H9 (cell line): ENCODE measurements at regions not wholly inside any gene's neighbourhood (a gene's known extent, or its start where the extent isn't known, plus 50 kb on each side); places are given as distances from the start of the nearest gene placed in this dataset.

ENCODE experiments used
- DNase-seq: peaks from one replicate; pipeline ENCODE4 v3.0.0-alpha.2; 2017
- H2AFZ ChIP-seq: one replicate; pipeline ENCODE4 v1.6.1; 2013; ENCODE audit warnings: mild to moderate bottlenecking, low read length, control low read depth, moderate library complexity
- H2AK5ac ChIP-seq: 2 replicates; pipeline ENCODE4 v1.6.1; 2013; ENCODE audit warnings: low read length, control low read depth, mixed read lengths; ENCODE audit not compliant: insufficient read length
- H2BK120ac ChIP-seq: one replicate; pipeline ENCODE4 v1.6.1; 2013; ENCODE audit warnings: low read depth, mild to moderate bottlenecking, low read length, control low read depth, inconsistent platforms; ENCODE audit not compliant: poor library complexity, severe bottlenecking
- H2BK12ac ChIP-seq: 2 replicates; pipeline ENCODE4 v1.6.1; 2013; ENCODE audit warnings: low read length, control low read depth, mixed read lengths, low read depth; ENCODE audit not compliant: insufficient read length
- H2BK15ac ChIP-seq: 2 replicates; pipeline ENCODE4 v1.6.1; 2013; ENCODE audit warnings: low read depth, low read length, control low read depth
- H2BK20ac ChIP-seq: one replicate; pipeline ENCODE4 v1.6.1; 2013; ENCODE audit warnings: low read depth, mild to moderate bottlenecking, low read length, control low read depth, inconsistent platforms; ENCODE audit not compliant: poor library complexity, severe bottlenecking
- H2BK5ac ChIP-seq: 2 replicates; pipeline ENCODE4 v1.6.1; 2013; ENCODE audit warnings: low read length, control low read depth, mixed read lengths; ENCODE audit not compliant: insufficient read length
- H3K14ac ChIP-seq: 2 replicates; pipeline ENCODE4 v1.6.1; 2013; ENCODE audit warnings: low read length, control low read depth; ENCODE audit not compliant: insufficient read depth
- H3K18ac ChIP-seq: 2 replicates; pipeline ENCODE4 v1.6.1; 2013; ENCODE audit warnings: low read depth, mild to moderate bottlenecking, mixed read lengths, low read length, control low read depth; ENCODE audit not compliant: insufficient read length
- H3K23ac ChIP-seq: 2 replicates; pipeline ENCODE4 v1.6.1; 2013; ENCODE audit warnings: low read length, control low read depth, mixed read lengths, low read depth; ENCODE audit not compliant: insufficient read length
- H3K23me2 ChIP-seq: 2 replicates; pipeline ENCODE4 v1.6.1; 2013; ENCODE audit warnings: low read depth, mild to moderate bottlenecking, mixed read lengths, low read length, control low read depth; ENCODE audit not compliant: insufficient read length, poor library complexity, severe bottlenecking
- H3K27ac ChIP-seq: 2 replicates; pipeline ENCODE4 v1.5.1; 2013; ENCODE audit warnings: low read length, control low read depth, mixed read lengths, low read depth; ENCODE audit not compliant: insufficient read length
- H3K27me3 ChIP-seq: 2 replicates; pipeline ENCODE4 v1.6.1; 2013; ENCODE audit warnings: low read length, control low read depth, inconsistent platforms; ENCODE audit not compliant: insufficient read depth
- H3K4ac ChIP-seq: 2 replicates; pipeline ENCODE4 v1.6.1; 2013; ENCODE audit warnings: low read depth, mild to moderate bottlenecking, control low read depth, inconsistent platforms, low read length, moderate library complexity
- H3K4me1 ChIP-seq: 2 replicates; pipeline ENCODE4 v1.6.1; 2013; ENCODE audit warnings: low read length, control low read depth, inconsistent platforms; ENCODE audit not compliant: insufficient read depth
- H3K4me2 ChIP-seq: 2 replicates; pipeline ENCODE4 v1.6.1; 2013; ENCODE audit warnings: low read length, control low read depth, mixed read lengths; ENCODE audit not compliant: insufficient read length, insufficient read depth
- H3K56ac ChIP-seq: 2 replicates; pipeline ENCODE4 v1.6.1; 2013; ENCODE audit warnings: low read depth, mild to moderate bottlenecking, mixed read lengths, low read length, control low read depth; ENCODE audit not compliant: insufficient read length
- H3K79me1 ChIP-seq: 2 replicates; pipeline ENCODE4 v1.6.1; 2013; ENCODE audit warnings: low read depth, mild to moderate bottlenecking, moderate library complexity, low read length, control low read depth, inconsistent platforms; ENCODE audit not compliant: insufficient read depth, poor library complexity, severe bottlenecking
- H3K79me2 ChIP-seq: 2 replicates; pipeline ENCODE4 v1.6.1; 2013; ENCODE audit warnings: low read length, control low read depth, inconsistent platforms; ENCODE audit not compliant: insufficient read depth
- H3K9ac ChIP-seq: 2 replicates; pipeline ENCODE4 v1.6.1; 2013; ENCODE audit warnings: low read length, control low read depth, mixed read lengths; ENCODE audit not compliant: insufficient read length; ENCODE audit errors: extremely low read depth
- H3K9me3 ChIP-seq: one replicate; pipeline ENCODE4 v1.6.1; 2013; ENCODE audit warnings: low read depth, low read length, inconsistent platforms; ENCODE audit not compliant: control insufficient read depth
- H3T11ph ChIP-seq: one replicate; pipeline ENCODE4 v1.6.1; 2013; ENCODE audit warnings: mild to moderate bottlenecking, low read length, control low read depth, inconsistent platforms
- H4K20me1 ChIP-seq: one replicate; pipeline ENCODE4 v1.6.1; 2013; ENCODE audit not compliant: control insufficient read depth, insufficient read length, insufficient read depth
- H4K5ac ChIP-seq: 2 replicates; pipeline ENCODE4 v1.6.1; 2013; ENCODE audit warnings: low read depth, mild to moderate bottlenecking, mixed read lengths, low read length, control low read depth; ENCODE audit not compliant: insufficient read length
- H4K8ac ChIP-seq: replicated peaks from 2 replicates; pipeline ENCODE4 v1.6.1; 2013; ENCODE audit warnings: low read length, control low read depth, mixed read lengths, low read depth; ENCODE audit not compliant: insufficient read length
- H4K91ac ChIP-seq: 2 replicates; pipeline ENCODE4 v1.6.1; 2013; ENCODE audit warnings: low read depth, mild to moderate bottlenecking, moderate library complexity, mixed read lengths, low read length, control low read depth; ENCODE audit not compliant: insufficient read length
- H3K27ac Mint-ChIP-seq, 3 experiments: 2 replicates in 2 of 3; 3 replicates in 1 of 3; pipeline ENCODE4 v1.8.0; 2020 to 2021; ENCODE audit warnings: mixed read lengths in 3 of 3, mild to moderate bottlenecking in 1 of 3, moderate library complexity in 1 of 3
- H3K27me3 Mint-ChIP-seq: 2 replicates; pipeline ENCODE4 v1.8.0; 2021; ENCODE audit warnings: low read depth, mild to moderate bottlenecking, moderate library complexity, mixed read lengths
- H3K36me3 Mint-ChIP-seq, 3 experiments: 2 replicates in 2 of 3; 3 replicates in 1 of 3; pipeline ENCODE4 v1.8.0; 2020 to 2021; ENCODE audit warnings: low read depth in 3 of 3, mixed read lengths in 3 of 3; ENCODE audit not compliant: insufficient read depth in 1 of 3
- H3K4me1 Mint-ChIP-seq, 2 experiments: 2 replicates each; pipeline ENCODE4 v1.8.0; 2020; ENCODE audit warnings: mixed read lengths in 2 of 2
- H3K4me3 Mint-ChIP-seq, 2 experiments: 2 replicates in 1 of 2; 3 replicates in 1 of 2; pipeline ENCODE4 v1.8.0; 2020 to 2021; ENCODE audit warnings: mild to moderate bottlenecking in 2 of 2, mixed read lengths in 2 of 2, moderate library complexity in 1 of 2
- H3K9me3 Mint-ChIP-seq, 2 experiments: 2 replicates in 1 of 2; 3 replicates in 1 of 2; pipeline ENCODE4 v1.8.0; 2020; ENCODE audit warnings: mild to moderate bottlenecking in 2 of 2, mixed read lengths in 2 of 2, moderate library complexity in 1 of 2
- CTCF ChIP-seq: fragments of 200-600 bp; sonication (generic); conservative IDR thresholded peaks from 3 replicates; pipeline ENCODE4 v1.8.0; 2021; ENCODE audit warnings: antibody characterized with exemption, mild to moderate bottlenecking
- WGBS: extraction: QIAGEN DNeasy Blood & Tissue Kit; methylation state at CpG from one replicate; pipeline ENCODE4 v1.1.7; 2013; ENCODE audit warnings: missing lambda C conversion rate, low lambda C conversion rate, mixed read lengths; ENCODE audit not compliant: insufficient read length; ENCODE audit errors: extremely low coverage; 5-methylcytosine and 5-hydroxymethylcytosine counted together

- Histone ChIP-seq H4K91ac (no peak overlapping the region), H3K9ac (no peak overlapping the region), H2BK12ac (no peak overlapping the region), H3K14ac (no peak overlapping the region), H4K8ac (no peak overlapping the region), H3K4me2 (no peak overlapping the region), H3K56ac (no peak overlapping the region), H2BK20ac (no peak overlapping the region), H2BK5ac (no peak overlapping the region), H3K27ac (no peak overlapping the region), H3K18ac (no peak overlapping the region), H3K4me1 (no peaks in the 10 kb centered on the region), H3K27me3 (no peaks in the 10 kb centered on the region), H2AK5ac (no peak overlapping the region), H4K5ac (no peak overlapping the region), H3K79me1 (no peaks in the 10 kb centered on the region), H2BK15ac (no peak overlapping the region), H3K23ac (no peak overlapping the region), H3T11ph (no peak overlapping the region), H2AFZ (no peak overlapping the region), H3K79me2 (no peaks in the 10 kb centered on the region), H2BK120ac (no peak overlapping the region), H4K20me1 (no peaks in the 10 kb centered on the region), H3K9me3 (no peaks in the 10 kb centered on the region), H3K23me2 (no peaks in the 10 kb centered on the region), H3K4ac (no peak overlapping the region)
- no peaks in the 10 kb centered on the region for H3K36me3 Mint-ChIP-seq
- peaks cover 3% of the 10 kb centered on the region for H3K27me3 Mint-ChIP-seq
- WGBS, result no CpG with 5 or more reads among the region's 12 CpGs
- TF ChIP-seq CTCF, result no peak
- H3K4me3 Mint-ChIP-seq, result no peak overlapping the region
- DNase-seq, result no peak
- H3K9me3 Mint-ChIP-seq, result no peaks in the 10 kb centered on the region
- peaks cover 12 to 19% of the 10 kb centered on the region in 2 experiments for H3K4me1 Mint-ChIP-seq
- H3K27ac Mint-ChIP-seq, result no peak overlapping the region; a peak in 1 of 7 replicates
Measured at GRCh38 chr2:60073201-60073600, 480.3 kb downstream of the BCL11A start.
